GM18907 (cell line): ENCODE measurements at regions not wholly inside any gene's neighbourhood (a gene's known extent, or its start where the extent isn't known, plus 50 kb on each side); places are given as distances from the start of the nearest gene placed in this dataset.
"Not testable (repeated sequence)": the region's sequence is repeated elsewhere in the genome, so short reads cannot be mapped to it uniquely, and the experiment has no call there.

ENCODE experiments used
- ATAC-seq: cut with Tn5 transposase; IDR thresholded peaks from one replicate; pipeline ENCODE4 v1.9.1; 2021; ENCODE audit warnings: mild to moderate bottlenecking, moderate library complexity; ENCODE audit not compliant: unreplicated experiment

DNA sequence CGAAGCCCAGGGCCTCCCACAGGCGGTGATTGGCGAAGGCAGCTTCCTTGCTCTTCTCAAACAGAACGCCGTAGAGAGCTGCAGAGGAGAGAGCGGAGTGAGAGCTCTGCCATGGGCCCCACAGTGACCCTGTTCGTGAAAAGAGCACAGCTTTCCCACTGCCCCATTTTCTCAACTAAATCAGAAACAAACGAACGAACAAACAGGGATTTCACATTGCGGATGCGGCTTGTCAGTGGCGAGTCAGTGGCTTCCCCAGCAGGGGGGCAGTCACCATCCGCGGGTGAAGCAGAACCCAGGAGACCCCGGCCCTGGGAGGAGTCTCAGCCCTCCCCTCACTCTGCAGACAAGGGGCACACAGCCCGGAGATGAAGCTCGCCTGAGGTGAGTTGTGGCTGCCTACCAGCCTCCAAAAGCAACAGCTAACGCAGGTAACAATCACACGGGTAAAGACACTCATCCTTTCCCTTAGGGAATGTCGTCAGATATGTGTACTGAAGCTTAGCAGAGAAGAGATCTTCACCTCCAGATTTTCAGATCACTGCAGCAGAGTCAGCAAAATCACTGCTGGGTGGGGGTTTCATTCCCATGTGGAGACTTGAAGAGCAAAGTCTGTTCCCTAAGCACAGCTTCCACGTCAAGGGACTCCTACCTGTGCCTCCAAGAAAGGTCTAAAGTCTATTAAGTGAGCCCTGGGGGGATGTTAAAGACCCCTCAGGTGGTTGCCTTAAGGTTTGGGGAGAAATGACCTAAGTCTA, 51.2 kb upstream of the GPR31 start:
- no peak for ATAC-seq

DNA sequence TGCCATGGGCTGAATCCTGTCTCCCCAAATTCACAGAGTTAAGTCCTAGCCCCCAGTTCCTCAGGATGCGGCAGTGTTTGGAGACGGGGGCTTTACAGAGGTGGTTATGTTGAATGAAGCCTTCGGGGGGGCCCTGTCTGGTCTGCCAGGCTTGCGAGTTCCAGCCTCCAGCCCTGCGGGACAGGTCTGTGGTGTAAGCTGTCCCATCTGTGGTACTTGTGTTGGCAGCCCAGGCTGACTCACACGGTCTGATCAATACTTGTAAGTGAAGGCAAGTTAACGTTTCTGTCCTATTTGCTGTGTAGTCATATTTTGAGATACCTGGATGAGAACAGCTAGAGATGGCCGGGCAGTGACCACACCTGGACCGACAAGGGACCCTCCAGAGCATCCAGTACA, 51.8 kb upstream of the GPR31 start:
- no peak for ATAC-seq

DNA sequence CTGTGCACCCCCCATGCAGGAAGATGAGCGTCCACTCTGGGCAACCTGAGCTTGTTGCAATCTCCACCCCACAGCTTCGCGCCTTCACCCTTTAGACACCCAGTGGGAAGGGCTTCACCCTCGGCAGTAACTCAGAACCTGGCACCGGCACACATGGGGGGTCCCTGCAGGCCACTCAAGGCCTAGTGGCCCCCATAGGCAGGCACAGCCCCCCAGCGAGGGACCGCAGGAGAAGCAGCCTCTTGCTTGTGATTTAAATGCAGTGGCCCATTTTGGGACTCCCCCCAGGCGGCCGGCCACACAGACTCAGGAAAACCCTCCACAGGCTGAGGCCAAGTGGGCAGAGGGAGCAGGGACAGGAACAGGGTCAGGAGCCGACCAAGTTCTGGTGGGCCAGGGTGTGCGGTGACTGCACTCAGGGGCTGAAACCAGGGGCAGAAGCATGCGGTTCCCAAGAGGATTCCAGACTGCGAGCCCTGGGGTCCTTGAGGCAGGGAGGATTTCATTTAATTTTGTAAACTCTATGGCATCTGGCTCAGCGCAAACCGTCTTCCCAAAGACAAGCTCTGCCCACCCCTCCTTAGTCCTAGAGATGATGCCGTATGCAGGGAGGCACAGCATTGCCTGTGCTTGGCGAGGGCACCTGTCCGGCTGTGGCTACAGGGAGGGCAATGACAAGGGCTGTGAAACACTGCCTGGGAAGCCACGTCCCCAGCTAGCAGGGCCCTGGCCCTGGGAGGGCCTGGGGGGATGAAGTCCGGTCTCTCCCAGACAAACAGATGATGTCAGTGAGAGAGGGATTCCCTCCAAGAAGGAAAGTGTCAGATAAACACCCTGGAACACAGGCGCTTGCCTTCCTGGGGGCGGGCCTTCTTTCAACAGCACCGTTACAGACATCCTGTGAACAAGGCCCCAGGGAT, 52.9 kb upstream of the GPR31 start:
- no peak for ATAC-seq

DNA sequence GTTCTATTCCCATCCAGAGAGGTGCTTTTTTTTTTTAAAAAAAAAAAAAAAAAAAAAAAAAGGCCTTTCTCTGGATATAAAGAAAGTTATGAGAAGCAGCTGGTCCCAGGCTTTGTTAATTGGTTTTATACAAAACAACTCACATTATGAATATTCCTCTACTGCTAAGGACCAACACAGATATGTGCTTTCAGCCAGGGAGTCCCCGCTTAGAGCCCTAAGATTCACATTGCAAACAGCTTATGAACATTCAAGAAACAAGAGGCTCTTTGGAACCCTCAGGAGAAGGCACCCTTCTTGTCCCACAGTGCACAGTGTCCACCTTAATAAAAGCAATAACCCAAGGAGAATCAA, 53.5 kb upstream of the GPR31 start:
- ATAC-seq = no peak

DNA sequence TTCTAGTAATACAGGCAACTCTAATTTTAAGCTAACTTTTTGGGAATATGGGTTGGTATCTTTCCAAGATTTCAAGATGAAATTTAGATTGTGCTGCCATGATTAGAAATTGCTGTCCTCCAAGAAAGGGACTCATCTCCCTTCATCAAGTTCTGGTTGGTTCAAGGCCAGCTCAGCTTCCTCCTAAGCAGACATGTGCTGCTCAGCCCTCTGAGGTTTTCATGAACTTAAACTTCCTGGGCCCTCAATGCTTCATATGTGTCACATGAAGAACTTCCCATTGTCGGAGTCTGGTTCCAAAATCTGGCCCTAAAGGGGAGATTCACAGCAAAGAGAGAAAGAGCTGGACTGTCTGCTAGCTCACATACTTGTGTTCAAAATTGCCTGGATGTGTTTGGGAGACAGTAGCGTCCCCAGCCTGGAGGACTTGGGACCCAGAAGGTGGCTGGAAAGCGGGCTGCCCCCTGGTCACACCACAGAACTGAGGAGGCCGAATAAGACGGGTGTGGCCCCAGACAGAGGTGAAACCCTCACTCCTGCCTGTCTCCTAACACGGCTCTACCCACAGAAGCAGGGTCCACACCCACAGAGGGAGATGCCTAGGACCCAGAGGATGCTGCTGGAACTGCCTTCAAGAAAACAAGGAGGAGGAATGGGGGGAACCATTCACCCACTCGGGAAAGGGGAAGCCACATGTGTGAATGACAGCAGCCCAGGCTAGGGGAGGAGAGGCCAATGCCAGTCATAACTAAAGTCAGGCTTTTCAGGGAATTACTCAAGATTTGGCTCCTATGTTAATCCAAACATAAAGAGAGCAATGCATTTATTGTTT, 54.3 kb upstream of the GPR31 start:
- peak; percentile 17 for ATAC-seq

DNA sequence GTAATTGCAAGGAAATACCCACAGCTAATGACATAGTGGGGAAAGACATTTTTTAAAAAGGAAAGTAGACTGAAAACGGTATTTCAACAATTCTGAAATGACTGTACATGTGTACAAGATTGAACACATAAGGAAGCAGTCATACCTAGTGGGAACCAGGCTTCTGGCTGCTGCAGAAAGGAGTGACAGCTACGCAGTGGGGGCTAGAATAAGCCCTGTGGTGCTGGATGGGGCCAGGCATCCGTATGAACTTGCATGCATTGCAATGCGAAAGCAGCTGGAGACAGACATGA, 54.9 kb upstream of the GPR31 start:
- ATAC-seq = peak; percentile 74

DNA sequence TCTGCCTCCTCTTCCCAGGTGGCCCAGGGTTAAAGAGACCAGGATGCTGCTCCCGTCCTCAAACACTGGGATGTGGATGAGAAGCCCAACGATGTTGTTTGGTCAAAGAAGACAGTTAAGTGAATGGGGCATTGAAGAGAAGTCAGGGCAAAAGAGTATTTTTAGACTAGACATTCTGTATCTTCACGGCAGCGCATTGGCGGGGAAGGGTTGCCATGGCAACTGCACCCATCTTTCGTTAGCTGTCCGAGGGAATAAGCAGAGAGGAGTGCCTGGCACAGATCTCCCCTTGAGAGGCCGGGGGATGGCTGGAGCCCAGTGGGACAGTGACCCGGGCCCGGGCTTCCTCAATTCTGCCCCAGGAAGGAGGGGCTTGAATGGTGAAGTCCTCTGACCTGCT, 56.4 kb upstream of the GPR31 start:
- ATAC-seq = no peak

DNA sequence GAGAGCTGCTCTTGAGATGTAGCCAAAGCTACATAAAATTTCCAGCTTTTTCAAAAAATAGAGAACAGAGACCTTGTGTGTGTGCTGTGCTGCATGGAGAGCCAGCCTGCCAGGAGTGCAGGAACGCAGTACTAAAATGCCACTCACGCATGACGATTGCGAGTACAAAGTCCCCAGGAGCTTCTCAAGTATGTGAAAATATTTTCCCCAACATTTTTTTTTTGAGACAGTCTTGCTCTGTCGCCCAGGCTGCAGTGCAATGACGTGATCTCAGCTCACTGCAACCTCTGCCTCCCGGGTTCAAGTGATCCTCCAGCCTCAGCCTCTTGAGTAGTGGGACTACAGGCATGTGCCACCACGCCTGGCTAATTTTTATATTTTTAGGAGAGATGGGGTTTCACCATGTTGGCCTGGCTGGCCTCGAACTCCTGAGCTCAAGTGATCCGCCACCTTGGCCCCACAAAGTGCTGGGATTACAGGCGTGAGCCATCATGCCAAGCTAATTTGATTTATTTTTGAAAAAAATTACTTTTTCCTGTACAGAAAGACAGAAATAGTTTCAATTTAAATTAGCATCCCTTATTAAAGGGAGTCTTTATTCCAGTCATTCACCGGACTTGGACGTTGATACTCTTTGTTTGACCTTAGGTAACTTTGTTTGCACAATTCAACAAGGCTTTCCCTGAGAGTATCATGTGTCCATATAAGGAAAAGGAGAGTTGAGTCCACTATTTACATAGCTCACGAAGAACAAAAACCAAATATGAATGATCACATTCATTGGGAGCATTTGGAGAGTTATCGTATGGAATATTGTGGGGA, 57.9 kb upstream of the GPR31 start:
- not testable (repeated sequence) for ATAC-seq

DNA sequence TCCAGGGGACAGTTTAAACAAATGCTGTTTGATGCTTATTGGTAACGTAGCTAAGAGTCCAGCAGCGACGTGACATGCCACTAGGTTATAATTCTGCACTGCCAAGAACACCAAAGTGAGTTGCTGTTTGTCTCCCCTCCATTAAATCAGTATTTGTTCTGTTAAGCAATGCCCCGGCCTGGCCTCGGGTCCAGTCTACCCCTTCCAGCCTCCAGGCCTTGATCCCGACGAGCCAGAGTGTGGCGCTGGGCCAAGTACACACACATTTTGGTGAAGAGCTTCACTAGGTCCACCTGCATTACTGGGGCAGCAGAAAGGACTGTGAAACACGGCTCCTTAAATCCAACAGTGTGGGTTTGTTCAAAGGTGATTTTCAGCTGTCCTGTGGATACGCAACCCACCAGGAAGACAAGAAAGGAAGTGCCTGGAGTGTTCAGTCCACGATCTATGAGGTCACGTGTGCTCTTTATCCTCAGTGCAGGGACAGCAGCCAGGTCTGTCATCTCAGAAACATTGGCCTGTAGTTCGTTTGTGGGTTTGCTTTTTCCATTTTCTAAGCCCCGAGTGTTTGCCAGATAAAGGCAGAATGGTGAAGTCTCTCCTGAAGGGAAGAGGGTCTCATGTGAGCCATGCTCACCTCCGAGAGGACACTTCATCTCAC, 58.7 kb upstream of the GPR31 start:
- ATAC-seq = not testable (repeated sequence)

DNA sequence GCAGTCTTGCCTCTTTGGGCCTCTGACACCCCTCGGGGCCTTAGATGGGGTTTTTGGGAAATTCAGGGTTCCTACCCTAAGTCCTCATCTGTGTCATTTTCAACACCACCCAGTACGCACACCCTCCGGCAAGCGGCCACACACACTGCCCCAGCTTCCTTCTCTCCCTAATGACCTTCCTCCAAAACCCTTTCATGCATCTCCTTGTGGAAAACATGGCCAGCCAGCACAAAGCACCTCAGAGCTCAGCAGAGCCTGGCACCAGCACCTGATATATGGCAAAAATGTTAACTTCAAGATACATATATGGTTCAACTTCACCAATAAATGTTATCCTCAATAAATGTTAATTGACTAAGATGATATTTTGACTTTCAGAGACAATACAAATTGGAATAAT, 59.3 kb upstream of the GPR31 start:
- not testable (repeated sequence) for ATAC-seq

DNA sequence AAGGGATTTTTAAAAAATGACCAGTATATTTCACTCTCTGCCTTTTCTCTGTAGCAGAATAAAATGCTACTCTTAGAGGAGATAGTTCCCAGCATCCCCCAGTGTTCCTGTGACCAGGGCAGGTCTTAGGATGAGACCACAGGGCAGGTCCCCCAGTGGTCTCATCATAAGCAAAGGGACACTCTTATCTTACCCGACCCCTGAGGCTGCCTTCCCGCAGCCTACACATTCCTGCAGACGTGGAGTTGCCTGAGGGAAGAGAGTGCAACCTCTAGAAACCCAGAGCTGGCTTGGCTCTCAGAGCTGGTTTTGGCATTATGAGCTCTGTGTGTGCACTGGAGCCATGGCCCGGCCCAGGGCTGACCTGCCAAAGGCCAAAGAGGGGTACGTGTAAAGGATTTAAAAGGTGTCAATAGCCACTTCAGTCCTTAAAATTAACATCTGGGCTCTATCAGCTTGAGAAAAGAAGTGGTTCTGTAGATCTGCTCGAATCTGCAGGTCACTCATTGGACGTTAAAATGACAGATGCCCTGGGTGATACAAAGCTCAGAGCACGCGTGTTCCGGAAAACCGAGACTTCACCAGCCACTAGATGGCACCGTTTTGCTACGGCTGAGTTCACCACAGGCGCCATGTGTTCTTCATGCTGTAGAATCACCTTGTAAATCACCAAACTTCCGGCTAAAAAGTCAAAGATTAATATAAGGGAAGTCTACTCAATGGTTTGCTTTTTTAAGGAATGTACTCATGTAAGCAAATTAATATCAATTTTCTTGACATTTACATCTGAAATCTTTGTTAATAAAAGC, 60.4 kb upstream of the GPR31 start:
- ATAC-seq = peak; percentile 81

DNA sequence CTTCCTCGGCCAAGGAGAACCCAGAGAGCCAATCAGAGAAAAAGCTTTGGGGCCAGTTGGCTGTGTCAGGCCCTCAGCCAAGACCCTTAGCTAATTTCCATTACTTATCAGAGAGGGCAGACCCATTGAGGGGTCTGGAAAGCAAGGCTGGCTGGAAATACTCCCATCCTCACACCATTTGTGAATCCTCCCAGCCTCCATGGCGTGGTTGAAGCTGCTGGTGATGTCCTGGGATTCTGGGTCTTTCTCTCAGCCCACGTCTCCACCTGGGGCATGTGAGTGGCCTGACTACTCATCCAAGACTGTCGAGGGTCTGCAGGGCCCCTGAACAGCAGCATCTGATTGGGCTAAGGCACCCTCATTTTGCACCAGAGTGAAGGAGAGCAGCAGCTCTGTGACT, 61.3 kb upstream of the GPR31 start:
- ATAC-seq = not testable (repeated sequence)

DNA sequence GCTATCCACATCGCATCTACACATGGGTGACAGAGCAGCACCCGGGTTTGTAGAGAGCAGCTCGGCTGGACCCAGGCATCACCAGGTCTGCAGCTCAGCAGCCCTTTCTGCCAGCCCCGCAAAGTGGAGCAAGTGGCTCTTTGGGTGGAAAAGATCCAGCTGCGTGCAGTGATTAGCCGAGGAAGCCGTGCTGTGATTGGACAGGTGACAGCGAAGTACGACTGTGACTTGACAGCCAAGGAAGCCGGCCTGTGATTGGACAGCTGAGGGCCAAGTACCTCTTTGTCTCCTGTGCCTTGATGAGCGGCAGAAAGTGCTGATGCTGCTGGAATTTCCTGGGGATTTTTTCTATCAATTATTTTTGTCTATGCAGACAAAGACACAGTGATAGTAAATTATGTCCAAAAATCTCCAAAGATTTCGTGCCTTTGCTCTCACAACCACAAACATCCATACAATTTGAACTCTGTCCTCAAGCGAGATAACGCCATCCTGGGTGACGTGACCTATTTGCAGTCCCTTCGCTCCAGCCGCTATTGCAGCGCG, 62.3 kb upstream of the GPR31 start:
- ATAC-seq = no peak

DNA sequence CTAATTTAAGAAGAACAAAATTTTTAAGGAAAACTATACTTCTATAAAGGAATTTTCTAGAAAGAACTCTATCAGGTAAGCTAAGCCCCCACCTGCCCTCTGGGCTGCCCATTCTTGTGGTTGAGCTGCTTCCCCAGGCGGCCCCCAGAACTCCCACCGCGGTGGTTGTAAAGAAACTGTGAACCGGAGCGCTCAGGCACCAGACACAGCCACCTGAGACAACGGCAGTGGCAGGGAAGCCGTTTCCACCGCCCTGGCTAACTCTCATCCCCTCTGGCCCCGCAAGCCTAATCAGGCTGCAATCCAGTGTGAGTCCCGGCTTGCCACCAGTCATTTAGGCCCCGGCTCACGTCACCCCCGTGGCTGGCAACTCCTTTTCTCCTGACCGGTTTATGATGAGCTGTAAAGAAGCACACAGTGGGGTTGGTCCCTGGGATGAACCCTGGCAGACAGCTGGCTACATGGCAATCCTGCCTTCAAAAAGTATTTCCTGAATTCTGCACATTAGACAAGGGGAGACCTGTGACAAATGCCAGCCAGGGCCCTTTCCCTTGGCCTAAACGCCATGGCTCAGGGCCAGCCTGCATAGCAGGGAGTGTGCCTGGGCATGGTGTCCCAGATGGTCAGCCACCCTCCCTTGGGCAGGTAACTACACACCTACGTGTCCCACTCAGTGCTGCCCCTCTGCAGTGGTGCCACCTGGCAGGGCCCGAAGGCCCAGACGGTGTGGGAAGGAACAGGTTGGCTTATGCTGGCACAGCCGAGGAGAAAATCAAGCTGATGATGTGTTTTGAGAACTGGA, 63.8 kb upstream of the GPR31 start:
- ATAC-seq = no peak

DNA sequence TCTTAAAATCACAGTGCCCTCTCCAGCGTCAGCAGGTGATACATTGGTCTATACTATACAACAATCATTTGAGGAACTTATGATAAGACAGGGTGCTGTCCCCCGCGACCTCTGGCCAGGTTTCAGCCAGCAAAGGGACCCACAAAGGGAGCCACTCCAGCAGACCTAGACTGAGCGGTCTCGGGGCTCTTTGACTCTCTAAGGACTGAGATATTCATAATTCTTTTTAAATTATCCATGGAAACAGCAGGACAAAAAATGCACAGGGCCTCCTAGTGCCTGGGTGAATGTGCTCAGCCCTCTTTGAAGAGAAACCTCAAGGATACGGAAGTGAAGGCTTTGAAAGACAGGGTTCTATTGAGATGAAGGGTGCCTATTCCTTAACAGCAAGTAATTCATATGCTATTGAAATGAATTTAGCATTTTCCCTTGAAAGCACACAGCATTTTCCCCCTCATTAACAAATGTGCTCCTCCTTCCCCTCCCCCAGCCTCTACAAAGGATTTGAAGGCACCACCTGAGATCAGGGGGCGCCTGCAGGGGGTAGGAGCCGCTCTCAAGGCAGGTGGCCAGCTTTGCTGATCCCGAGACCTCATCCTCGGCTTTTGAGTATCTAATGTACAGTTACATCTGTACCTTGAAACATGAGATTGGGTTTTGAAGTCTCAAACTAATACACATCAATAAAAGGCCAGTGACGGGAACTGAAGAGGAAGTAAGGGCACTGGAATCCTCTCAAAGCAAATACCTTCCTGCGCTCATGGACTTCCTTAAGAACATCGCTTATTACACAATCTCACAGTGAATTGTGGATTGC, 65.3 kb upstream of the UNC93A start:
- not testable (repeated sequence) for ATAC-seq

DNA sequence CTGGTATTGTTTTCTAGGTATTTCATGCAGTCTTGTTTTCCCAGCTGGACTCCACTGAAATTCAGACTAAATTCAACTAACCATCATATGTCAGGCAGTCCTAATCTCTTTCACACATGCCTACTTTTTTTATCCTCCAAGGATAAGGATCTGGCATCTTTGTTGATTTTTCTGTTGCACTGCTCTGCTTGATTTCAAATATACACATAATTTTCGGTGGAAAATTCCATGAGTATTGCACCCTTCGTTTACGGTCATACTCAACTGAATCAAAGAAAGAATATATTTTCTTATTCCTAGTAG, 64.8 kb upstream of the UNC93A start:
- no peak for ATAC-seq

DNA sequence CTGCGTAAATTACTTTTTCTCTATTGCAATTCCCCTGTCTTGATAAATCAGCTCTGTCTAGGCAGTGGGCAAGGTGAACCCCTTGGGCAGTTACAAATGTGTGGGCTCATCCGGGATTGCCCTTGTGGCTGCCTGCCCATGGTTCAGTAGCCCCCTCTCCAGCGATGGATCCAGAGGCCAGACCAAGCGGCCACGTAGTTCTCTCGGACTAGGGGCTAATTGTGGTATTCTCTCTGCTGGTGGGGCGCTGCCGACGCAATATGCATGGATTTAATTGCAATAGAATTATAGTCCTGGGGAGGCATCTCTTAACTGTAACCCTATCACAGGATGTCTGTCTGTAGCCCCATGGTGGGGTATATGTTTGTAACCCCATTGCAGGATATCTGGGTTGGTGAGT, 64.3 kb upstream of the UNC93A start:
- no peak for ATAC-seq

DNA sequence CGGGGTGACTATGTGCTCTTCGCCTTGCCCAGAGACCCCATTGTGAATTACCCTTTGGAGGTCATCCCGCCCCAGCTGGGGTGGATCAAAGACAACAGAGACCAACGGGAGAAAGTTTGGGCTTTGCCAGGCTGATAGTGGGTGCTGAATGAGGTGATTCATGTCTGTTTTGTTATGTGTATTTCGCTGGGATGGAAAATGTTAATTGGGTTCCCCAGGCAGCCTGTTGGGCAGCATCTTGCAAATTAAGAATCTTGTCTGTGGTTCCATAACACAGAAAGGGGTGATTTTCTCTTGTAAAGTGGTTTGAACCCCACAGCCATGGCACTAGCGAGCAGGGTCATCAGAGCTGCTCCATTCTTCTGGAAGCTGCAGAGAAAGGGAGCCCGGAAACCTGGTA, 63.1 kb upstream of the UNC93A start:
- ATAC-seq = no peak
